ENCODE measurements at regions not wholly inside any gene's neighbourhood (a gene's known extent, or its start where the extent isn't known, plus 50 kb on each side); places are given as distances from the start of the nearest gene placed in this dataset.

- no peak for TF ChIP-seq CTCF (conservative IDR thresholded peaks at IDR 0.05; ENCODE audit: low read length)
- TF ChIP-seq EZH2phosphoT487 (IDR thresholded peaks at IDR 0.05; ENCODE audit: borderline replicate concordance, low read depth, low read length) = no peak
Measured at GRCh38 chr1:189103956-189104355, 1373.7 kb downstream of the BRINP3 start.

All from OCI-LY7 (cell line).